Activated CD4-positive, alpha-beta memory T cell treated with anti-CD3 and anti-CD28 coated beads, Interleukin-2, amount 10 ng/mL, durations not matched to agents 7 days and 5 days (primary cell): ENCODE measurements at regions not wholly inside any gene's neighbourhood (a gene's known extent, or its start where the extent isn't known, plus 50 kb on each side); places are given as distances from the start of the nearest gene placed in this dataset.
"Not testable (repeated sequence)": the region's sequence is repeated elsewhere in the genome, so short reads cannot be mapped to it uniquely, and the experiment has no call there.

Experiments used
- CTCF ChIA-PET: fragments of 350-600 bp; sonication (Branson Sonifier 250); formaldehyde crosslinking; loops from one replicate; lab custom pipeline; 2021; ENCODE audit warnings: antibody characterized with exemption, inconsistent platforms; lab: Charles Lee
- POLR2A ChIA-PET: fragments of 350-600 bp; sonication (Branson Sonifier 250); formaldehyde crosslinking; loops from one replicate; lab custom pipeline; 2021; ENCODE audit warnings: antibody characterized with exemption; lab: Charles Lee
- DNase-seq: peaks from one replicate; pipeline ENCODE4 v3.0.0-alpha.2; 2020
- H3K27ac Mint-ChIP-seq: one replicate; pipeline ENCODE4 v1.8.0; 2021; ENCODE audit warnings: mild to moderate bottlenecking, mixed read lengths
- H3K27me3 Mint-ChIP-seq: one replicate; pipeline ENCODE4 v1.8.0; 2021; ENCODE audit warnings: mixed read lengths
- H3K36me3 Mint-ChIP-seq: one replicate; pipeline ENCODE4 v1.8.0; 2021; ENCODE audit warnings: low read depth, mixed read lengths
- H3K4me1 Mint-ChIP-seq: one replicate; pipeline ENCODE4 v1.8.0; 2021; ENCODE audit warnings: mixed read lengths
- H3K4me3 Mint-ChIP-seq: one replicate; pipeline ENCODE4 v1.8.0; 2021; ENCODE audit warnings: mild to moderate bottlenecking, mixed read lengths
- H3K9me3 Mint-ChIP-seq: one replicate; pipeline ENCODE4 v1.8.0; 2021; ENCODE audit warnings: mixed read lengths

- Mint-ChIP-seq H3K27me3 (no peaks in the 10 kb centered on the region), H3K4me1 (no peaks in the 10 kb centered on the region), H3K36me3 (no peaks in the 10 kb centered on the region), H3K9me3 (no peaks in the 10 kb centered on the region), H3K4me3 (no peak overlapping the region), H3K27ac (no peak overlapping the region)
- ChIA-PET POLR2A (no interaction called here), CTCF (no interaction called here)
- no peak for DNase-seq
Measured at GRCh38 chr13:111668451-111668850, 348.0 kb downstream of the TEX29 start.

GRCh38 chr13:111672198-111672597 lies 351.8 kb downstream of the TEX29 start:
- POLR2A ChIA-PET, H3K27me3 Mint-ChIP-seq, H3K4me1 Mint-ChIP-seq, CTCF ChIA-PET, H3K4me3 Mint-ChIP-seq, H3K9me3 Mint-ChIP-seq, H3K36me3 Mint-ChIP-seq, H3K27ac Mint-ChIP-seq, DNase-seq: not testable (repeated sequence)

- H3K4me3 Mint-ChIP-seq, H3K4me1 Mint-ChIP-seq, H3K27me3 Mint-ChIP-seq, H3K27ac Mint-ChIP-seq, POLR2A ChIA-PET, DNase-seq, CTCF ChIA-PET, H3K36me3 Mint-ChIP-seq, H3K9me3 Mint-ChIP-seq: not testable (repeated sequence)
Measured at GRCh38 chr13:111678120-111678882, 357.9 kb downstream of the TEX29 start.

- H3K27ac Mint-ChIP-seq, H3K36me3 Mint-ChIP-seq, CTCF ChIA-PET, DNase-seq, H3K4me1 Mint-ChIP-seq, H3K27me3 Mint-ChIP-seq, H3K9me3 Mint-ChIP-seq, POLR2A ChIA-PET, H3K4me3 Mint-ChIP-seq: not testable (repeated sequence)
Measured at GRCh38 chr13:111679645-111680044, 359.2 kb downstream of the TEX29 start.

- H3K27ac Mint-ChIP-seq, H3K4me3 Mint-ChIP-seq, CTCF ChIA-PET, H3K27me3 Mint-ChIP-seq, H3K9me3 Mint-ChIP-seq, POLR2A ChIA-PET, H3K4me1 Mint-ChIP-seq, H3K36me3 Mint-ChIP-seq, DNase-seq: not testable (repeated sequence)
Measured at GRCh38 chr13:111680100-111680499, 359.7 kb downstream of the TEX29 start.

GRCh38 chr13:111692028-111692427 lies 371.6 kb downstream of the TEX29 start:
- DNase-seq, H3K4me3 Mint-ChIP-seq, H3K27me3 Mint-ChIP-seq, H3K36me3 Mint-ChIP-seq, CTCF ChIA-PET, POLR2A ChIA-PET, H3K9me3 Mint-ChIP-seq, H3K27ac Mint-ChIP-seq, H3K4me1 Mint-ChIP-seq: not testable (repeated sequence)

GRCh38 chr13:111696121-111696520 lies 370.8 kb upstream of the SOX1 start:
- not testable (repeated sequence) for H3K9me3 Mint-ChIP-seq, DNase-seq

GRCh38 chr13:111702059-111702458 lies 364.9 kb upstream of the SOX1 start:
- POLR2A ChIA-PET, H3K4me1 Mint-ChIP-seq, H3K36me3 Mint-ChIP-seq, DNase-seq, H3K27ac Mint-ChIP-seq, H3K4me3 Mint-ChIP-seq, H3K27me3 Mint-ChIP-seq, CTCF ChIA-PET, H3K9me3 Mint-ChIP-seq: not testable (repeated sequence)

More at GRCh38 chr13:111696121-111696520, 370.8 kb upstream of the SOX1 start:
- H3K36me3 Mint-ChIP-seq, POLR2A ChIA-PET, H3K27ac Mint-ChIP-seq, H3K27me3 Mint-ChIP-seq, CTCF ChIA-PET, H3K4me3 Mint-ChIP-seq, H3K4me1 Mint-ChIP-seq: not testable (repeated sequence)
